ENCODE measurements at regions not wholly inside any gene's neighbourhood (a gene's known extent, or its start where the extent isn't known, plus 50 kb on each side); places are given as distances from the start of the nearest gene placed in this dataset.

DNA sequence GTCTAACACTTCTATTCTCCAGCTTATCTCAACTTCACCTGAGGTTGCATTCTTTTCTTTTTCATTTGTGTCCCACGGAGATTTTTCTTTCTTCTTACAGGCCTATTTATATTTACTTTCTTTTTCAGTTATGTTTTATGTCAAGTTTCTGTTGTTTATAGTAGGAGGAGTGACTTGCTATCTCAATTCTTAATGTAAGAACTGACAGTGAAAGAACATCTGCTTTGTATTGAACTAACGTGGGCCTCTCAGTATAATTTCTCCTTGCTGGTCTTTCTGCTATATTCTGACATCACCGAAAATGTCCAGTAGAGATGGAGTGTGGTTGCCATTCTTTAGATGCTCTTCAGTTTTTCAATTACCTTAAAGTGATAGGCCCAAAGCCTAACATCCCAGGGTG is 521.7 kb downstream of the EPM2A start:
- DNase-seq: no peak

DNA sequence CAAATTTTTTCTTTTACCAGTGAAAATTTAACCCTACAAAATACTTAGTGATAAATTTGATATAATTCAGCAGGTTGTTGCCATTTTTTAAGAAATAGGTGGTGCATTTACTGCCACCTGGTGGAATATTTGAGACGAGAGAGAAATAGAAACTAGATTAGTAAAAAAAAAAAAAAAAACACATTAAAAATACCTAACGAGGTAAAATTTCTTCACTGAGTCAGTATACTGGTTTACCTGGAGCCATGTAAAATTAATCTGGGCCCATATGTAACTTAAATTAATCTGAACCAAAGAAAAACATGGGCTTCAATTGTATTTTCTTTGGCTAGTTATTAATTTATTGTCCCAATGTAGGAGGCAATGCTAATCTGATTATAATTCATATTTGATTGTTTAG is 520.8 kb downstream of the EPM2A start:
- no peak for DNase-seq

DNA sequence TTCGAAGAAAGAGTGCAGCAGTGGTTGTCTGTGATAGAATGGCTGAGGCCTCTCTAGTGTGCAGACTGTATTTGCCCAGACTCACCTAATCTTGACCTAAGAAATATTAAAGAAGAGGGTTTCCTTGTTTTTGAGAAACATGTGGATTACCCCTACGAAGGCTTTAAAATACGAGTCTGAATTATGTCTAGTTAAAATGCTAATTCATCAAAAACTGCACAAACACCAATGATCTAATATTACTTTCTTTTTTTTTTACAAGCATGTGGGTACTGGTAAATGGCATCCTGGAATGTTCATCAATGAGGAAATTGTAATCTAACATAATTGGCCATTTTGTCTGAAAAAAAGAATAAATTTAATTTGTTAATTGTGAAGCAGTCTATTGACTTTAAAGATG is 510.9 kb downstream of the EPM2A start:
- DNase-seq: no peak

DNA sequence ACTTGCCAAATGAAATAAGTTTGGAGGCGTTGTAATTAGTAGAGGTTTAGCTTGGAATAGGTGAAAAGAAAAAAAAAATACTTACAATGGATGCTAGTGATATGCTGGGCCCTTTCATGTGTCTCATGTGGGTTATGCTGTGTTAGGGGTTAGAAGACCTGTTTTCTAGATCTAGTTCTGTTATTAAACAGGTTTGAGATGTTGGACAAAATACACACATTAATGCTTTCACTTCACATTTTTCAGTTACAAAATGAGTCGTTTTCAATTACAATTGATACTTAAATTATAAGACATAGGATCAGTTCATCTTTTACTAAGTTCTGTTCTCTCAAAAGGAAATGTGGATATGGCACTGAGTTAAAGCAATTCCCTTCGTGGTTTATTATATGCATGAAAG is 509.8 kb downstream of the EPM2A start:
- DNase-seq: no peak

DNA sequence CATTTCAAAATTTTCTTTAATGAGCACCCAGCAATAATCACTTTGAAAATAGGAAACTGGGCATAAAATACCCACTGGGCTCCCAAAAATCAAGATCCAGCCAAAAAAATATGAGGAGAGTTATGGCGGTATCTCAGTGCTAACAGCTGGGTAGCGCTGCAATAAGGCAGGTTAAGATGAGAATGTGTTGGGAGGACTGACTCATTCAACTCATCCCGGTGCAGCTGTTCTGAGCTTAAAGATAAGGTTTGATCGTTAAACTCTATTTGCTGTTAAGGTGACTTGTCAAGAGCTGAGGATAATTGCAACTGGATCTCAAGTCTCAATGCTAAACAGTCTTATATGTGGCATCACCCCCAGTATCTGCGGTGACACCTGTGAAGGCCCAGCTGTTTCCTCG is 507.7 kb downstream of the EPM2A start:
- DNase-seq: no peak

DNA sequence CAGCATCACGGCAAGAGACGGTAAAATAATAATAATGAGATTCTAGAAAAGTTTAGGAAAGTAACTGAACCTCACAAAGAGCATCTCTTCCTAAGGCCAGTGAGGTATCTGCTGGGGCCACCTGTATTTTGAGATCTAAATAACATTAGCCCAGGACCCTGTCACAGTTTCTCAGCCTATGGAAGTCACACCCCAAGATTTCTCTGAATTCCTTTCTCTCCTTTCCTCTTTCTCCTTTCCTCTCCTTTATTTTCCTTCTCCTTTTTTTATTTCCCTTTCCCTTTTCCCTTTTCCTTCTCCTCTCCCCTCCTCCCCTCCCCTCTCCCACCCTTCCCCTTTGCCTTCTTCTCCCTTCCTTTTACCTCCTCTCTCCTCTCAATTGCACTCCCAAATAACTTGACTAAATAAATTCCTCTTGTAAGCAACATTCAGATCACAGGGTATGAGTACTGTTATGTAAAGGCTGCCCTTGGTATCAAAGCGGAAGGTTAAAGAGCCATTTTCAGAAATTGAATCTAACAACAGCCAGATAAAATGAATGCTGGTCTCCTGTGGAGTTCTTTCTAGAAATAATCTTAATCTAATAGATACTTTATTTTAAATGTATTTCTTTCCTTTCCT is 506.2 kb downstream of the EPM2A start:
- no peak for DNase-seq

DNA sequence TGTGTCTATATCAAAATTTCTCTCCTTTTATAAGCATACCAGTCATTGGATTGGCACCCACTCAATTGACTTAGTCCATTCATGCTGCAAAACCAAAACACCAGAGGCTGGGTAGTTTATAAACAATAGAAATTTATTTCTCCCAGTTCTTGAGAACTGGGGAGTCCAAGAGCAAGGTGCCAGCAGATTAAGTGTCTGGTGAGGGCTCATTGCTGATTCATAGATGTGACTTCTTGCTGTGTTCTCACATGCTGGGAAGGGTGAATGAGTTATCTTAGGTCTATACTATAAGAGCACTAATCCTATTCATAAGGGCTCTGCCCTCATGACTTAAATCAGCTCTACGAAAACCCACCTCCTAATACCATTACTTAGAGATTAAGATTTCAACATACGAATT is 501.4 kb downstream of the EPM2A start:
- no peak for DNase-seq

DNA sequence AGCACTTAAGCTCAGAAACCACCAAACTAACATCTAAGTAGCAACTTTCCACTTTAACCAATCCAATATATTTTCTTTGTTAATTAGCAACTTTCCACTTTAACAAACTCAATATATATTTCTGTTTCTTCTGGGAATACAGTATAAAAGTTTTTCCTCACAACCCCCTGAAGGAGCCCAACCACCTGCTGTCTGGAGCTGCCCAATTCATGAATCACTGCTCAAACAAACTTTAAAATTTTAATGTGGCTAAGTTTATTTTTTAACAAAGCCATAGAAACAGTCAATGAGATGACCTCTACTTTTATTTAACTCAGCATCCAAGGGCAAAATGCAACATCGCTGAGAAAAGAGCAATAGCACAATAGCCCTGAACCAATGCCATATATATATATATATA is 500.1 kb downstream of the EPM2A start:
- no peak for DNase-seq

DNA sequence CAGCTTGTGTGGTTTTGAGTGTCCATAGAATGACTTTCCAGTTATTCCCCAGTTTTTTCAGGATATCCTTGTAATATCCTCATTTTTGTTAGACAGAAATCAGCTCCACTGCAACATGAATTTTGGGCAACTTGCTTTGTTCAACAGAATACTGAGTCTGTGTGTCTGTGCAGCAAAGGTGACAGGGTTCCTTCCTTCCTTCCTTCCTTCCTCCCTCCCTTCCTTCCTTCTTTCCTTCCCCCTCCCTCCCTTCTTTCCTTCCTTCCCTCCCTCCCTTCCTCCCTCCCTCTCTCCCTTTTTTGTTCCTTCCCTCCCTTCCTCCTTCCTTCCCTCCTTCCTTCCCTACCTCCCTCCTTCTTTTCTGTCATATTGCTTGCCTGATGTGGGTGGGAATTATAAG is 496.5 kb downstream of the EPM2A start:
- DNase-seq: no peak

DNA sequence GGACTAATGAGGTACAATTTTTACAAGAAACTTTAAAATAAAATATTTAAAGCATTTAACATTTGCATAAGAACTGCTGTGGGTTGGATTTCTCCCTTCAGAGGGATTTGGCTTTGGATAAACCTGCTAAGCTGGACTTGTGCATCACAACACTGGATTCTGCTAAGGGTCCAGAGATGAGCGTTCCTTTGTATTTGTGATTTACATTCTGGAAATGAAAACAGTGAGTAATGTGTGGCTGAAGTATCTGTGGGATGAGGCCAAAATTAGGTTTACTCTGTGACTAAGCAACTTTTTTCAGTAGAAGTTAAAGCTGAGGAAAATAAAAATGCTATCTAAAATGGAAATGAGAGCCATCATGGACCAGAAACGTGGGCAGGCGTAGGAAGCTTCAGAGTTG is 494.3 kb downstream of the EPM2A start:
- DNase-seq: no peak

DNA sequence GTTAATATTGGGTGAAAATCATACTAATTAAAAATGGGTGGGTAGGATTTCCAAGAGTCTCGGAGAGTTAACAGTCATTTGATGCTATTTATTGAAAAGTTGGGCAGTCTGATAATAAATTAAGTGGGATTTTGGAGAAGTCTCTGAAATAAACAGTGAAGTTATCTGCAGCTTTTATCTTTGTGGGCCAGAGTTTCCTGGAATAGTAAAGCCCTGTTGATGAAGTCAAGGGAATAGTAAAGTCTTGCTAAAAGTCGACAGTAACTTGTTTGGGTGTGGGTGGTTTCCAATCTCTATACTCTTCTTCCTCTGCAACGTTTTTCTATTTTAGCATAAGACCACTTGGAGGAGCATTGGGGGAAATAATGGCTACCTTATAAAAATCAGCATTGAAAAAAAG is 493.6 kb downstream of the EPM2A start:
- DNase-seq: no peak

DNA sequence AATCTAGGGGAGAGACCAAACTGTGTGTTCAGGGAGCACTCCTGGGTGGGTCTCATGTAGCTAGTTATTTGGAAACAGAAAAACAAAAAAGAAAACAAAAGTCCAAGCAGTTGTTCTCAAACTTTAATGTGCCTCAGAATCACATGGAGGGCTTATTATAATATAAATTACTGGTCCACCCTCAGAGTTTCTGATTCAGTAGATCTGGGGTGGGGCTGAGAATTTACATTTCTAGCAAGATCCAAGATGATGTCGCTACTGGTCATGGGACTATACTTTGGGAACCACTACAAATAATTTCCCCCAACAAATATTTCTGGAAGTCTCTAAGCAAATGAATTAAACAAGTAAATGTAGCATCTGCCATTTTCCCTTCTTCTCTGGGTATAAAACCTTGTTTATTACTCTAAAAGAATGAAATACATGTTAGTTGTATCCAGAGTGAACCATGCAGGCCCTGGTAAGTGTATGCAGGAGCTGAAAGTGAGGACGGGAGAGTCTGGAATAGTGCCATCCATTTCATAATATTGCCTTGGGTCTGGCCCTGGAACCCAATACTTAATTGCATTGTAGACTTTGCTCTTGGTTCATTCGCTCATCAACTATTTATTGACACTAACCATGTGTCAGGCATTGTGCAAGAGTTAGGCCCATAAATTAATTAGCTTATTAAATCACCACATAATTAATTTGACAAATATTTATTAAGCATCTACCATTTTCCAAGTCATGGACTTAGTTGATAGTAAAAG is 490.8 kb downstream of the EPM2A start:
- DNase-seq: no peak

DNA sequence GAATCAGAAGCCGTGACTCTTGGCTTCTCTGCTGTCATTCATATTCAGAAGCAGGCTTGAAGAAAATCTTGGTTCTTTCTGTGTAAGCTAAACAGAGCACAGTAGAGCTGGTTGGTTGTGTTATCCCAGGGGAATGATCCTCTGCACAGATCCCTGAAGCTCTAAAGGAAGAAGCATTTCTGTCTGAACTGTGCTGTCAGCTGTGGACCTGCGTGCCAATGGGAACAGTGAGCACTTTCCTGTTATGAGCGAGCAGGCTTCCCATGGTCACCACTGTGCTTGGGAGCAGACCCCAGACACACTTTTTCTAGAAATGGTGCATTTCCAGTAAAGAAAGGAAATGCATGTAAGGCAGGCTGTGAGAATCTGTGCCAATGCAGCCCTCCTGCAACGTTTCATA is 490.2 kb downstream of the EPM2A start:
- DNase-seq: no peak

DNA sequence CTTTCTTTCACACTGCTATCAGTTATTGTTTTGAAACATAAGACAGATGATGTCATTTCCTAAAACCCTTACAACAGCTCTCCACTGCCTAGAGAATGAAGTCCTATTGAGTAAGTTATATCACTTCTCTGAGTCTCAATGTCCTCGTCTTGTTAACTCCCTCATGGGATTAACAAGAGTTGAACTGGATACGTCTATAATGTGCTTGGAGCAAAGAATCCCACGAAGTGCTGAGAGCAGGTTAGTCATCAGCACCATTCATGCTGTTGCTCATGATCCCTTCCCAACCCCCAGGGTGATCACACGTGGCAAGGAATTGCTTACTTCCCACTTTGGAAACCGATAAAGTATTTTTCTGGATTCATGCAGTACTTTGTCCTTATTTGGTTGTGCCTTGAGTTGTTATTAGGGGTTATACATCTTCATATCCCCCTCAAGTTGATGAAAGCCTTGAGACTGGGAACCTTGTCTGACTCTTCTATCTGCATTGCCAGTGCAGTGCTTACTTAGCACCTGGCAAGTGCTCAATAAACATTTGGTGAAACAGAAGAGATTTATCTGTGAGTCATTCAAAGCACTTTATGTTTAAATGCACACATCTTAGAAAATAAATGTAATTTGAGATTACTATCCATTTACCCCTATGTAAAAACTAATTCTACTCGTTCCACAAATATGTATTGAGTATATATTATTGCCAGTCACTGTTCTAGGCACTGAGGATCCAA is 487.5 kb downstream of the EPM2A start:
- no peak for DNase-seq

DNA sequence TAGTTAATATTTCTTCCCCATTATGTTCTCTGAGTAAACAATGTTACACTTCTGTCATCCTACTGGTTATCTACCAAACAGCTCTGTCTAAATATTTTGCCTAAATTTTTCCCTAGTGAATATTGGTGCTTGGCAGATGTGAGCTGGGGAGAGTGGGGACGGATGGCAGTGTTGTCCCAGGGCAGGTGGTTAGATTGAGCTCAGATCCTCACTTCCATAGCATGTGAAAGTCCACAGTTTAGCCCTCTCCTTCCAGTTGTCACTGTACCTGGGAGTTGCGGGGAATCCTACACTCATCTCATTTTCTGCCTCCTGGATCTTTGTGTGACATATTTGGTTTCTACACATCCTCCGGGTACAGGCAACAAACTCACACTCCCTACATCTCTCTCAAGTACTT is 484.9 kb downstream of the EPM2A start:
- no peak for DNase-seq

DNA sequence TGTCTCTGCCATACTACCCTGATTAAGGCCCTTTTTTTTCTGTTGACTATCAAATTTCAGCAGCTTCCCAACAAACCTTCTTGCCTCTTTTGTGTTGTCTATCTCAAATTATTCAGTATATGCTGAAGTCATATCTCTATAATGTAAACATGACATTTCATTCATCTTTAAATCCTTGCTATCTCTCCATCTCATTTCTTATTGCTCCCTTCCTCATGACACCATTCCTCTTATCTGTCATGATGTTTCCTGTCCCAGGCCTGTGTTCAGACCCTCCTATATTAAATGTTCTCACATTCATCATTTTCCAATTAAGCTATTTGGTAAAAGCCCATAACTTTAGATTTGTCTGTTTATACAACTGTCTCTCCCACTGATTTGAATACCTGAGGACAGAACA is 482.6 kb downstream of the EPM2A start:
- DNase-seq: no peak

DNA sequence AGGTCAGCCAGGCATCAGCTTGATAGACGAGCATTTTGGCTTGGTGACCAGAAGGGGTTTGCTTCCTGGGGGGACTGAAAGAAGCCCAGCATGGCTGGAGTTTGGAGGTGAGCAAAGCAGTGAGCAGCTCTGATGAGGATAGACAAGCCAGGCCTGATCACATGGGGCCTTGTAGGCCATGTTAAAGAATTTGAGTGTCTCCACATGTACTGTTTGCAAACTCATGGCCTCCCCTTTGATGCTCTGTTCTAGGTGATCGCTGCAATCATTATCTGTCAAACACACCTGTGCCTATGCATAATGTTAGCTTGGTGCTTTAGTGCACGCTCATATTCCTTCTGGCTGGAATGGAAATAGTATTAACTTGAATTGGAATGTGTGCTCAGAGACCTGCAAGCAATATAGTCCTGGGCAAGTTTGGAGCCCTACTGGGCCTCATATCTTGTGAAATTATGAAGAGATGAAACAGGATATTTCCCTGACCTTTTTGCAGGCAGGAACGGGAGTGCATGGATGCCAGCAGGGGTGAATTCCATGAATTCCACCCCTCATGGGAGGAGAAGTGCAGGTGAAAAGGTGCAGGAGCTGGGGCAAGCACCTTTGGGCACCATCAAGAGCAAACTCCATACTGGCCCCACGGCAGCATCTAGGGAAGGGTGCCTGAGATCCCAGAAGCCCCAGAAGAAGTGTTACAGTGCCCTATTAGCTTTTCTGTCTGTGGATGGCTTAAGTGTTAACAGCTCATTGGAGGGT is 480.5 kb downstream of the EPM2A start:
- no peak for DNase-seq

DNA sequence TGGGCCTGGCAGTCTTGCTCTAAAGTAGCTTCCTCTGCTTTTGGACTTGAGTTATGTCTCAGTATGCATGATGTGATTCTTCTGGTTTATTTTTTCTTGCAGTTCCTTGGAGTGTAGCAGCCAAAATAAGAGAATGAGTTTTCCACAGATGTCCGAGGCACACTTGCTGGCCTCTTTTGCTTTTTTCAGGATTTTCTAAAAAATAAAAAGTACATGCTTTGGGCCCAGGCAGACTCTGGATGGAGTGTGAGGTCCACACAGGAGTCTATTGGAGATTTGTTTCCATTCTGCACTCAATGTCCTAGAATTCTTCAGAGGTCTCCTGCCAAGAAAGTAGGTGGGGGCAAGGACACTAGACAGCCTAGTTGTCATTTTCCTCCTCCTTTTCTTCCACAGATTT is 477.6 kb downstream of the EPM2A start:
- no peak for DNase-seq

DNA sequence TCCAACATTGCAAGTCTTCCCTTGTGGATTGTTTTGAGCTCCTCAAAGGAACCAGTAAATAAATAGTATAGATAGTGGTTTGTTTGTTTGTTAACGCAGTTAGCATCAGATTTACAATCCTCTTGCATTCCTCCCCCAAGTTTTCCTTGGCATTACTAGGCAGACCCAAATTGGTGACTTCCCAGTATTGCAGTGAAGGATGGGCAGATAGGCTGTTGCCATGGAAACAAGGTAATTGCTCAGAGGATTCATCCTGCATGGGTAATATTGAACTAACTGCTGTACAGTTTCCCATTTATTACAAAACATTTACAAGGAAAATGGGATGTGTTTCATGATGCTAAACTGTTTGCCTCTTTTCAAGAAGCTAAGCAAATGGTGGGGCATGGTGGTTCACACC is 477.2 kb downstream of the EPM2A start:
- no peak for DNase-seq

DNA sequence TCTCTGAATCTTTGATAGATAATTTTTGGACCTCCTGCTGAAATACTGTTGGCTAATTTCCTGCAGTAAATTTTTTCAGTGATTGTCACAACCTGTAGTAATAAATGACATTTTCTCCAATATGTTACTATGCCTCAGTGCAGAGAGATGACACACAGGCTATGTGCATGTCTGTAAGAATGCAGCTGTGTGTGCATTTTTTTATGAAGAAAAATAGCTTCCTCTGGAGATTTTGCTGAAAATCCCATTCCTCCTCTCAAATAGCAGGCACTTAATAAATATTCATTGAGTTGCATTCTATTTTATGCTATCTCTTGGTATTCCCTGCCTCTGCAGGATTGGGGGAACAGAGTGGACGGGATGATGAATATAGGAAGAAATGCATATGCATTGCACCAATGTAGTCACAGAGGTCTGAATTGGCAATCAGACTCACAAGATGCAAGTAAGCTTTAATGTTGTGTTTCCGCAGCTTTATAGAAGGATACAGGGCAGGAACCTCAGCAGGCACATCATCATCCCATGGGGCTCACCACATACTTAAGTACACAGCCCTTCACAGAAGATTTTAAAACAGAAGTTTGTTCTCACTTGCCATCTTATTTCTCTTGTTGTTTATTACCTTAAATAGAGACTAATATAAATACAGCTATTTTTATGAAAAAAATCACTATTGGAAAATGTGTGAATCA is 474.7 kb downstream of the EPM2A start:
- no peak for DNase-seq

DNA sequence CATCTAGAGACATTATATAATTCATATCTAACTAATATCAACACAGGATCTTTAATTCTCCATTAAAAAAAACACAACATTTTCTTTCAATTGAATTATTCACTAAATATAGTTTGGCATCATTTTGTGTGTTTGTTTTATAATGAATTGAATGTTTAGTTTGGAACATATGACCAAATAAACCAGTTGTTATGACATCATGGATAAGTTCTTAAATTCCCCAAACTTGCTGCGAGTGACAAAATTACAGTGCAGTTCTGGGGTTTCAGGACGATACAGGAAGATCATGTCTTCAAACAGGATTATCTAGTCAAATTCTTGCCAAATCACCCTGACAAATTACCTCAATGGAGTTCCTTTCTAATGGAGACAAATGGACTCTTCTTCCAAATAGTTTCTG is 473.6 kb downstream of the EPM2A start:
- no peak for DNase-seq

DNA sequence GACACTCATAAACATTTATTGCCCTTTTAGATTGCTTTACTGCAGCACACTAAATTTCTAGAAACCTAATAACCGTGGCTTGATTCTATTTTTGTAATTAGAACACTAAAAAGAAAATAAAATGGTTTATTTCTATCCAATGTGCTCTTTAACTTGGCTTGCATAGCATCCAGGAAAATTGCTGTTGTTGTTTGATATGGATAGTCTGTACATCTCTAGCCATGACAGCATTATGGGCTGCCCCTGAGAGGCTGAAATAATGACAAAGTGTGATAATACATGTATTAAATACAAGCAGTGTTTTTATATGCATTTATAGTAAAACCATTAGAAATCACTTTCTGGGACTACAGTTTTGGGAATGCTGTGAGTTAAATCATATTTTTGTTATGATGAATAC is 472.5 kb downstream of the EPM2A start:
- DNase-seq: no peak

DNA sequence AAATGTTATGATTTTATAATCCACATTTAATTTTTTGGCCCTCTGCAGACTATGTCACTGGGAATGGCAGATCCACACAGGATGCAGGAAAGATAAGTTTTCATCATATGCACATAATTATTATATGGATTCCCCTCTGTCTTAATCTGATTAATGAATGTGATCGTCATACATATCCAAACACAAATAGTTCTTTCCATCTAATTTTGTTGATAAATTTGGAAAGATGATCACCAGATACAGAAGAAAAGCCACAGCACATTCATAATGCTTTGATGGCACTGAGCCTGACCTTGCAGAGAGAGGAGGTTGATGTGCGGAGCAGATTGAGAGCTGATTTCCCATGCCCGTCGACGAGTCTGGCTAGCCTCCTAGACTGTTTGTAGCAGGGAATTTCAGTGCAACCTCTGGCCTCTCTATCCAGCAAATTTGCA is 471.5 kb downstream of the EPM2A start:
- no peak for DNase-seq
